MCF 10A (cell line): ENCODE measurements at regions not wholly inside any gene's neighbourhood (a gene's known extent, or its start where the extent isn't known, plus 50 kb on each side); places are given as distances from the start of the nearest gene placed in this dataset.

ENCODE experiments used
- BruUV-seq: library from RNA; stranded (reverse); fragments of 400-500 nt; replicated peaks from 2 replicates; lab custom pipeline; 2021; lab: Mats Ljungman, UMichigan
- CTCF ChIA-PET: fragments of 300-600 bp; sonication (Branson Sonifier 250); formaldehyde crosslinking; extraction: SDS; loops from one replicate; lab custom pipeline; 2021; ENCODE audit warnings: antibody characterized with exemption, inconsistent platforms; lab: Yijun Ruan, JAX
- POLR2A ChIA-PET: fragments of 300-600, 350-650 bp; sonication (Branson Sonifier 250); formaldehyde crosslinking; extraction: SDS; loops from one replicate; lab custom pipeline; 2020; ENCODE audit warnings: antibody characterized with exemption, inconsistent platforms; lab: Yijun Ruan, JAX
- DNase-seq: peaks from one replicate; pipeline ENCODE4 v3.0.0-alpha.2; 2018; ENCODE audit not compliant: unreplicated experiment
- H3K27ac Mint-ChIP-seq: one replicate; pipeline ENCODE4 v1.8.0; 2022; ENCODE audit warnings: mild to moderate bottlenecking, low read depth, mixed read lengths; ENCODE audit not compliant: unreplicated experiment
- H3K27me3 Mint-ChIP-seq: one replicate; pipeline ENCODE4 v1.8.0; 2022; ENCODE audit warnings: mixed read lengths; ENCODE audit not compliant: insufficient read depth, unreplicated experiment
- H3K36me3 Mint-ChIP-seq: one replicate; pipeline ENCODE4 v1.8.0; 2022; ENCODE audit warnings: mild to moderate bottlenecking, moderate library complexity, mixed read lengths; ENCODE audit not compliant: insufficient read depth, unreplicated experiment
- H3K4me1 Mint-ChIP-seq: one replicate; pipeline ENCODE4 v1.8.0; 2022; ENCODE audit warnings: mixed read lengths; ENCODE audit not compliant: insufficient read depth, unreplicated experiment
- H3K4me3 Mint-ChIP-seq: one replicate; pipeline ENCODE4 v1.8.0; 2022; ENCODE audit warnings: mild to moderate bottlenecking, moderate library complexity, mixed read lengths; ENCODE audit not compliant: unreplicated experiment
- H3K9me3 Mint-ChIP-seq: one replicate; pipeline ENCODE4 v1.8.0; 2022; ENCODE audit warnings: mixed read lengths; ENCODE audit not compliant: unreplicated experiment
- intact Hi-C: fragments of 100-400 bp; cut with micrococcal nuclease; formaldehyde crosslinking; loops from 2 replicates; pipeline ENCODE4 v1.14.1; 2022
- TF ChIP-seq, protein P1 (sequence below): fragments of 200-600 bp; IDR thresholded peaks from one replicate; pipeline ENCODE4 v1.8.0; 2022; ENCODE audit warnings: antibody characterized with exemption, mild to moderate bottlenecking; ENCODE audit not compliant: unreplicated experiment

DNA sequence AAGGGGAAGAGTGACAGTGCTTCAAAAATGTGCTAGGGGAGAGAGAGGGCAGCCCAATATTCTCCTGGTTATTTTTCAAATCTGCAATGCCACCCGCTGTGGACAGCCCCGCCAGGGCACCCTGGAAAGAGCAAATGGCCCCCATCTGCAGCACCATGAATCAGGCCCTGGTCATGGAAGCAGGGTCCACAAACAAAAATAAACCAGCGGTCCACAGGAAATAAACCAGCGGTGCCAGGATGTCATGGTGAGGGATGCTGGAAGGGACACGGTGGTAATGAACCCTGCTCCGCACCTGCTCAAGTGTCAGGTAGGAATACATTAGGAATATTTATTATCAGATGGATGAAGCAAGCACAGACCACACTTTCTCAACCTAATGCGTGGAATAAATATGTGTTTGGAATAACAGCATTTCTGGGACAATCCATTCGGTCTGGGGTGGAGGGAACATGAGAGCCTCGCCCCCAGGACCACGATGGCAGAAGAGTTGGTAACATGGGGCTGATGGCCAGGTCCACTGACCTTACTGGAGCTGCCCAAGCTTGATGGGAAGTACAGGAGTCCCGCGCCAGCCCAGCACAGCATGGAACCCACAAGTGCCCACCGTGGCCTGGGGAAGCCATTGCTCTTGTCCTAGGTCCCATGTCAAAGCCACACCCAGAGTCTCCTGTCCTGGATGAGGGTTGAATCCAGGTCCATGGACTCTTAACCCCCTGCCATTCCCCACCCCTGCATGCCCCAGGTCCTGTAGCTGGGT, 181.7 kb downstream of the BRD1 start:
- Mint-ChIP-seq H3K27ac (no peak overlapping the region), H3K4me1 (no peaks in the 10 kb centered on the region), H3K27me3 (no peaks in the 10 kb centered on the region), H3K36me3 (no peaks in the 10 kb centered on the region), H3K4me3 (no peak overlapping the region), H3K9me3 (peaks cover 23% of the 10 kb centered on the region)
- TF ChIP-seq, protein P1, sequence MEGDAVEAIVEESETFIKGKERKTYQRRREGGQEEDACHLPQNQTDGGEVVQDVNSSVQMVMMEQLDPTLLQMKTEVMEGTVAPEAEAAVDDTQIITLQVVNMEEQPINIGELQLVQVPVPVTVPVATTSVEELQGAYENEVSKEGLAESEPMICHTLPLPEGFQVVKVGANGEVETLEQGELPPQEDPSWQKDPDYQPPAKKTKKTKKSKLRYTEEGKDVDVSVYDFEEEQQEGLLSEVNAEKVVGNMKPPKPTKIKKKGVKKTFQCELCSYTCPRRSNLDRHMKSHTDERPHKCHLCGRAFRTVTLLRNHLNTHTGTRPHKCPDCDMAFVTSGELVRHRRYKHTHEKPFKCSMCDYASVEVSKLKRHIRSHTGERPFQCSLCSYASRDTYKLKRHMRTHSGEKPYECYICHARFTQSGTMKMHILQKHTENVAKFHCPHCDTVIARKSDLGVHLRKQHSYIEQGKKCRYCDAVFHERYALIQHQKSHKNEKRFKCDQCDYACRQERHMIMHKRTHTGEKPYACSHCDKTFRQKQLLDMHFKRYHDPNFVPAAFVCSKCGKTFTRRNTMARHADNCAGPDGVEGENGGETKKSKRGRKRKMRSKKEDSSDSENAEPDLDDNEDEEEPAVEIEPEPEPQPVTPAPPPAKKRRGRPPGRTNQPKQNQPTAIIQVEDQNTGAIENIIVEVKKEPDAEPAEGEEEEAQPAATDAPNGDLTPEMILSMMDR = no peak
- DNase-seq = no peak
- BruUV-seq = no TSS peak
- intact Hi-C loops = no loop called here
- CTCF ChIA-PET = no interaction called here
- POLR2A ChIA-PET = no interaction called here

DNA sequence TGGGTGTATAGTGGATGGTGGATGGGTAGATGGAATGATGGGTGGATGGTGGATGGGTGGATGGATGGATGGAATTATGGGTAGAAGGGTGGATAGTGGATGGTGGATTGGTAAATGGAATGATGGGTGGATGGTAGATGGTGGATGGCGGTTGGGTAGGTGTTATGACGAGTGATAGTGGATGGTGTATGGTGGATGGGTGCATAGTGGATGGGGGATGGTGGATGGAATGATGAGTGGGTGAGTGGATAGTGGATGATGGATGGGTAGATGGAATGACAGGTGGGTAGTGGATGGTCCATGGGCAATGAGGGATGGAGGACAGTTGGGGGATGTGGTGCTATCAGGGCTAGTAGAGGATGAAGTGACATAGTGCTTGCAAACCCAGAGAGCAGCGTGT, 182.4 kb downstream of the BRD1 start:
- ChIA-PET POLR2A (no interaction called here), CTCF (no interaction called here)
- Mint-ChIP-seq H3K4me1 (no peaks in the 10 kb centered on the region), H3K36me3 (no peaks in the 10 kb centered on the region), H3K27me3 (no peaks in the 10 kb centered on the region), H3K4me3 (no peak overlapping the region), H3K27ac (no peak overlapping the region), H3K9me3 (peaks cover 23% of the 10 kb centered on the region)
- DNase-seq = no peak
- BruUV-seq = no TSS peak
- intact Hi-C loops = no loop called here
- TF ChIP-seq, protein P1 = no peak

DNA sequence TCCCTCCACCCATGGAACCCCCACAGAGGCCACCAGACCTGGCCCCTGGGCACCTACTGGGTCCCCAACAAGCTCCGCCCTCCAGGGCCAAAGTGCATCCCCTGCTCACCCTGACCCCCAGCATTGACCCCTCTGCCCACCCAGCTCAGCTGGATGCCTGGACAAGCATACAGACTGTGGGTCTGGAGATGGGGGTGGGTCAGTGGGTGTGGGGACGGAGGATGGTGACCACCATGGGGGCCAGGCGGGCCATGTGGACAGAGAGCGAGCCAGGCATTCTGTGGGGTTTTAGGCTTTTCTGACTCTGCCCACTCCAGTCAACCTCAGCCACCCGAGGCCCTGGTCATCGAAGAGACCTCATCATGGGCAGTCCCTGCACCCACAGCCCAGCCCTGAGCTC, 183.7 kb downstream of the BRD1 start:
- CTCF ChIA-PET = no interaction called here
- POLR2A ChIA-PET = no interaction called here
- intact Hi-C loops = no loop called here
- Mint-ChIP-seq H3K27ac (no peak overlapping the region), H3K36me3 (no peaks in the 10 kb centered on the region), H3K27me3 (no peaks in the 10 kb centered on the region), H3K4me3 (no peak overlapping the region), H3K4me1 (no peaks in the 10 kb centered on the region), H3K9me3 (peaks cover 16% of the 10 kb centered on the region)
- TF ChIP-seq, protein P1 = no peak
- no peak for DNase-seq
- BruUV-seq = no TSS peak

DNA sequence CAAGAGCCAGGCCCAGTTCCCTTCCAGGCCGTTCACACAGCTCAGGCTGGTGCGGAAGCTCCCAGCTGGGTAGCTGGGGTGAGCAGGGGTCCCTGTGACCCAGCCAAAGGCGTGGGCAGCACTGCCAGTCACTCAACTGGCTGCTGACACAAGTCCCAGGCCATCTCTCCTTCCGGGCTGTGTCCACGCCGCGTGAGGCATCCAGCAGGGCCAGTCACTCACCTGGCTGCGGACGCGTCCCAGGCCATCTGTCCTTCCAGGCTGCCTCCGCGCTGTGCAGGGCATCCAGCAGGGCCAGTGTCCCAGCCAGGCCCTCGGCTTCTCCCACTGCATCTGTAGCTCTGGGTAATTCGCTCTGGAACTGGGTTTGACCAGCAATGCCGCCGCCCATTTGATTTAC, 184.2 kb downstream of the BRD1 start:
- no peak overlapping the region for H3K4me3 Mint-ChIP-seq
- ChIA-PET CTCF (no interaction called here), POLR2A (no interaction called here)
- no peak for DNase-seq
- no peaks in the 10 kb centered on the region for H3K4me1 Mint-ChIP-seq
- peaks cover 15% of the 10 kb centered on the region for H3K9me3 Mint-ChIP-seq
- intact Hi-C loops = no loop called here
- TF ChIP-seq, protein P1 = no peak
- H3K27me3 Mint-ChIP-seq = no peaks in the 10 kb centered on the region
- H3K27ac Mint-ChIP-seq = no peak overlapping the region
- no peaks in the 10 kb centered on the region for H3K36me3 Mint-ChIP-seq
- no TSS peak for BruUV-seq
